ENCODE measurements at regions not wholly inside any gene's neighbourhood (a gene's known extent, or its start where the extent isn't known, plus 50 kb on each side); places are given as distances from the start of the nearest gene placed in this dataset.

- TF ChIP-seq TAF1 (IDR thresholded peaks at IDR 0.05; ENCODE audit: borderline replicate concordance, low read depth, low read length) (no peak), POLR2A (IDR thresholded peaks at IDR 0.05; ENCODE audit: low read depth, low read length) (no peak)
These were observed 120.2 kb downstream of the TENT4A start for GRCh38 chr5:6833406-6833805.

Measured in GM12892 (cell line).